NCI-H69 (cell line): ENCODE measurements at regions not wholly inside any gene's neighbourhood (a gene's known extent, or its start where the extent isn't known, plus 50 kb on each side); places are given as distances from the start of the nearest gene placed in this dataset.
"Not testable (repeated sequence)": the region's sequence is repeated elsewhere in the genome, so short reads cannot be mapped to it uniquely, and the experiment has no call there.

Experiments
- DNase-seq: peaks from one replicate; lab custom pipeline; 2025; lab: John Stamatoyannopoulos, UW

- DNase-seq, result peak; percentile 92
Observed at GRCh38 chr6:94227741-94228140, 808.4 kb upstream of the EPHA7 start.

GRCh38 chr6:94217836-94218235 is 798.5 kb upstream of the EPHA7 start:
- DNase-seq, result peak; percentile 53

DNA sequence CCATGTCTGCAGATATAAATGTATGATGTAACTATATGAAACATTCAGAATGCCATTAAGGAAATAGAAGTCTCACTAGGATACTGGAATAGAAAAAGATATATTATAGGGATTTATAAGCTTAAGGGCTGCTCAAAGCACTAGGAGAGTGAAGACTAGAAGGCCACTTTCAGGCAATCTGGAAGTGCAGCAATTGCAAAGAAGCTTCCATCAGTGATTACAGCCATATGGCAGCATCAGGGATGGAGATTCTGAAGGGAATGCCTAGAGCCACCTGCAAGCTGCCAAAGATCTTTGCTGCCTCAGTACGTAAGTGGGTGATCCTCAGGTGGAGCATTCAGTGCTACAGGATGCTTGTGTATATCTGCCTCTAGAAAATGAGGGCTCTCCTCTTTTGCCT is 796.2 kb upstream of the EPHA7 start:
- DNase-seq, result peak; percentile 70

DNA sequence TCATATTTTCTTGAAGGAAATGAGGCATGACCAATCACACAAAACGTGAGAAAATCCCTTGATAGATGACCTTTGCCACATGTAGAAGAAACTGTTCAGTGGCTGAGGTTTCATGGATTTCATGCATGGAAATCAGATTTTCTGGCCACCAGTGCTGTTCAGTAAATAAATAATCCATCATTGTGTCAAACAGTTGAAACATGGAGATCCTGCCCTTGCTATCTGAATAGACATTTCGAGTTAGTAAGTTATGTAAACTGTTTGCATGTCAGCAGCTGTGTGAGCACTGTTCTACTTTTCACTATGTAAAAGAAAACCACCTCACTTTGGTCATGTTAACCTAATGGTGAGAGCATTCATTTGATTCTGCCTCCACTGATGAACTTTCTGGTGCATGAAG is 793.9 kb upstream of the EPHA7 start:
- DNase-seq, result peak; percentile 84

DNA sequence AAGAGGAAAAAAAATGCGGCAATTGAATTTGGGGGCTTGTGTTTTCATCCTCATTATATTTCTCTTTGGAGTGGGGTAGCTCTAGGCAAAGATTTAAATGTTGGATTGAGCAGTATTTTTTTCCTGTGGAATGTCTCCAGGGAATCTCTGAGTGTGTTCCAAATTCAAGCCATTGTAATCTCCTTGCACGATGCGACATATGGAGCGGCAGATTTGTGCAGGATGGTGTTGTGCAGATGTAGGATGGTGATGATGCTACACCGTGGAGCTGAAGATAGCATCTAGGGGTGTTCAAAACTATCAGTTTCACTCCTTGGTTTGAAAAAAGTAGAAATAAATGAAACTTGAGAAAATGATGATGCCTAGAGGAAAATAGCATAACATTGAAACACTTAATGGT is 777.5 kb upstream of the EPHA7 start:
- DNase-seq, result no peak

DNA sequence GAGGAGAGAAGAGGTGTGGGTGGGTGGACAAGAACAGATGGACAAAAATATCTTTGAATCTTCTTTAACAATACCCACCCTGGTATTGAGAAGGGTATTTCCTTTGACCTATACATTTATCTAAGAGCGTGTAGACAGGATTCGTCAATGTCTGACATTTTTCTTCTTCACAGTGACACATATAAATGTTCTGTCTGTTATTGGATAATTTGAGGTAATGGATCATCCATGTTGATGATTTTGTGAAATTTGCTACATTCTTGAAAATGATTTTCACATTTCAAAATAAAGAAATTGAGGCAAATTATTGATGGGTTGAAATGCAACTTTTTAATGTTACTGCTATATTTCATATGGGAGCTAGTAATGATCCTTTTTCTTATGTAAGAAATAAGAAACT is 770.7 kb upstream of the EPHA7 start:
- no peak for DNase-seq

GRCh38 chr6:94184666-94185464 is 765.5 kb upstream of the EPHA7 start:
- DNase-seq, result no peak

GRCh38 chr6:94177429-94177828 is 758.1 kb upstream of the EPHA7 start:
- DNase-seq, result no peak

- DNase-seq, result no peak
Observed at GRCh38 chr6:94175465-94175864, 756.1 kb upstream of the EPHA7 start.

DNA sequence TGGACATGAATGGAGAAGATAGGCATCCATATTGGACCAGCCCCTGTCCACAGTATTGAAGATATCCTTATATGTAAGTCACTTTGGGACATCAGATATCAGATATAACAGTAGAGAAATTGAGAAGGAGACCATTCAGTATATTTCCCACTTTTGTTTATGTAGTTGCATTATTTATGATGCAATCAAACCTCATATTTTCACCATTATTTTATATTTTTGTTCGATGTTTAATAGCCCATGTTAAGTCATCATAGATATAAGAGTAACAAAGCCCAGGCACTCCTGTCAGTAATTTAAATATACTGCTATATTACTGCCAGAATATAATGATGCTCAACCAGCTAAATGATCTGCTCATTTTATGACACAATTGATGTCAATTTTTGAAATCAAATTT is 744.5 kb upstream of the EPHA7 start:
- no peak for DNase-seq

GRCh38 chr6:94150886-94151285 is 731.5 kb upstream of the EPHA7 start:
- no peak for DNase-seq

DNA sequence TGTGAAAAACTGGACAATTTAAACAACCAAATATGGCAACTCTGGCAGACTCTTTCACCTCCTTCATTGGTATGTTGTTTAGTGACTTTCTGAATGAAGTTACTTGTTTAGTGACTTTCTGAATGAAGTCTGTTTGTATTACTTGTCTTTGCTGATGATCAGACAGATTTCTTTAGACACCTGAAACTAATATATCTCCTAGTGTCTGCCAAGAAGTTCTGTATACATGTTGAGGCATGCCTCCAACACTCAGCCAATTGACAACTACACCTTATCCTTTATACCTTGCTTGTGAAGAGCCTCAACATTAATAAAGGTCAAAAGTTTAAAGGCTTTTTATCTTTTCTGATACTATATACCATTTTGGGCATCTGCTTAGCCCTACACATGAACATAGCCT is 725.4 kb upstream of the EPHA7 start:
- no peak for DNase-seq

- DNase-seq, result not testable (repeated sequence)
Observed at GRCh38 chr6:94137178-94137577, 717.8 kb upstream of the EPHA7 start.

DNA sequence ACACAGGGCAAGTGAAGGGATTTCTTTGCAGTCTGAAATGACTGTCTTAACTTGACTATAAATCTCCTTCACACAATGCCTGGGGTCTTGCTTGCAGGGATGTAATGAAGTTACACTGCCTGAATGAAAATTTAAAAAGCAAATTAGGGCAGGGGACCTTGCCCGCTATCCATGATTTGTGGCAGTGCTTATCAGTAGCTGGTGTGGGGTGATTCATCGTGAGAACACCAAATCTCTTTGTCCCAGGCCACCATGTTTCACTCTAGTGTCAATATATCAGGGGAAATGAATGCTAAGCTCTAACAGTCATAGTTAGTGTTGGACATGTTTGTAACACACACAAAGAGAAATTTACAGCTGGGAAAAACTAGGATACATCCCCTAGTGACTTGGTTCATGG is 713.7 kb upstream of the EPHA7 start:
- DNase-seq, result no peak

GRCh38 chr6:94131271-94131670 is 711.9 kb upstream of the EPHA7 start:
- DNase-seq, result no peak

DNA sequence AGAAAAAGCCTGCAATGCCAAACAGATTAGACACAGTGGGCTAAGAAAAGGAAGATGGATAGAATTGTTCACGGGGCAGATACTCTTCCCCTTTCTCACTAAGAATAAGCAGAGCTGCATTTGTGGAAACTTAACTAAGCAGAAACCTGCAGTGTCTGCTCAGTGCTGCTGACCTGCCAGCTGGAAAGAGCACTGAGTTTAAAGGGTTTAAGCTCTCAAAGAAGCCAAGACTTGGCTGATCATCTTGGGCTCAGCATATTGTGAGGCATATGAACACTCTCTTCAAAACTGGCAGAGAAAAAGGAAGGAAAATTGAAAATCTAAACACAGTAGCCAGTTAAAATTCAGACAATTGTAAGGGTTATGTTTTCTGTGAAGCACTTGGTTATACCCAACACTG is 711.1 kb upstream of the EPHA7 start:
- DNase-seq, result peak; percentile 65

- DNase-seq, result peak; percentile 21
Observed at GRCh38 chr6:94129926-94130325, 710.6 kb upstream of the EPHA7 start.

- peak; percentile 17 for DNase-seq
Observed at GRCh38 chr6:94127716-94128115, 708.4 kb upstream of the EPHA7 start.

DNA sequence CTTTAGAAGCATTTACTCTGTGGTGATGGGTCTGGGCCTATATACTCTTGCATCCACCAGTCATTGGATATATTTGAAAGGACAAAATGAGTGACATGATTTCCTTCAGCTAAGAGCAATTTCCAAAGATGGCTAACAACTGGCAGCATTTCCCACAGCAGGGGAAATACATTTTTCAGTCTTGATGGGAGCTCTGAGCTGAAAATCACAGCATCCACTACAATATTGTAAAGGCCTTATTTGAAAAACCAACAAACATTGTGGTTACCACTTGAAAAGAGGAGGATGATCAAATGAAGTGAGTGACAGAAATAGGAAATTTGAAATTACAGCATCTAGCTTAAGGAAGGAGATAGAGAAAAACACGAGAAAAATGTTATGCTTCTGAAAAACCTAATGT is 705.0 kb upstream of the EPHA7 start:
- no peak for DNase-seq

- no peak for DNase-seq
Observed at GRCh38 chr6:94121094-94121493, 701.7 kb upstream of the EPHA7 start.

DNA sequence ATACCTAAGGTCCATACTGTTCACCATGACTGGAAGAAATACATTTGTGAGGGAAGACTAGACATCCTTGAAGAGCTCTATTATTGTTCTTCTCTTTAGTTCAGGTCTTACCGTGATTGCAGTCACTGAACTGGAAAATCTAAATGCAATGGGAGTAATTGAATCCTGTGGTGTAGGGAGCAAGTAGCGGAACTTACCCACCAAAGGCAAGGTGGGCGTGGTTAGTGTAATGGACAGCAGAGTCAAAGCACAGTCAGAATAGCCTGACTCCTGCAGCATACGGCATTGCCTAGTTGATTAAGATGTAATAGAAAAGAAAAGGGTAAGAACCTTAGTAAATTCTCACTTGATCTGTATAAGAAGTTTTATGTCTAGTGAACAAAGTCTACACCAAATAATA is 679.7 kb upstream of the EPHA7 start:
- peak; percentile 23 for DNase-seq

DNA sequence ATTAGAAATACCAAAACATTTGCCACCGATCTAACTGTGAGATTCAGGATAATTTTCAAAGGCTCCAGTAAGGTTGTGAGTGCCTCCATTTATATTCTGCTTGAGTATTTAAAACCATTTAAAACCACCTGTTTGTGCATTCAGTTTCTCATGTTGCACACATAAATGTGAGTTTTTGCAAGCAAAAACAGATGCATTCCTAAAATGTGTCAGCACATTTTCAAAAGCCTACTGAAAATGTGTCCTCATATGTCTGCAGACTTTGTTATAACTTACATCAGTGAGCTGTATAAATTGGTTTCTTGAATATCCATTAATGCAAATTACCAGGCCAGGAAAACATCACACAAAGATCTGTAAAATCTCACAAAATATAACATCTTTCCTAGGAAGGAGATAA is 676.6 kb upstream of the EPHA7 start:
- no peak for DNase-seq

DNA sequence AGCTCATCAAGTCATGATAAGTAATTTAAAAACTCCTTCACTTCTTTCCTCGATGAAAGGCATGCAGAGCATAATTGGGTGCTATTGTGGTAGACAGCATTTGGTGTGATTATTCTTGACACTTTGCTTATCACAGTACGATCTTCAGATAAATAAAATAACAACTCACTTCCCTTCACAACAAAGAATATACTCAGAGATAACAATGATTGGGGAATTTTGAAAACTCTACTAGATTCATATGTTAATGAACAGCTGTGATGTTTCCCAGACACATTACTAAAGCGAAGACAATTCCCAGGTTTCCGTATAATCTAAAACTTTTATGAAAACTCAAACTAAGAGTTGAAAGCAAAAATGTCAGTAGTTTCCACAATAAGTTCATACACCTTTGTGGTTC is 670.6 kb upstream of the EPHA7 start:
- no peak for DNase-seq

GRCh38 chr6:94088870-94089269 is 669.5 kb upstream of the EPHA7 start:
- no peak for DNase-seq
